DOHH2 (cell line): ENCODE measurements at regions not wholly inside any gene's neighbourhood (a gene's known extent, or its start where the extent isn't known, plus 50 kb on each side); places are given as distances from the start of the nearest gene placed in this dataset.

ENCODE experiments used
- H3F3A ChIP-seq: fragments of 200-600 bp; sonication (generic), shearing (Covaris generic); 2 replicates; pipeline ENCODE4 v1.6.0; 2016; ENCODE audit warnings: antibody characterized with exemption, mild to moderate bottlenecking; ENCODE audit not compliant: control insufficient read depth, insufficient read depth
- H3K27ac ChIP-seq: fragments of 200-600 bp; sonication (generic); 2 replicates; pipeline ENCODE4 v1.5.1; 2014; ENCODE audit warnings: low read depth, mild to moderate bottlenecking, low read length, moderate library complexity
- H3K27me3 ChIP-seq: fragments of 200-600 bp; sonication (generic); 2 replicates; pipeline ENCODE4 v1.6.1; 2014; ENCODE audit warnings: mild to moderate bottlenecking, low read length, mixed read lengths; ENCODE audit not compliant: control insufficient read depth
- H3K36me3 ChIP-seq: fragments of 200-600 bp; sonication (generic); 2 replicates; pipeline ENCODE4 v1.6.1; 2014; ENCODE audit warnings: mild to moderate bottlenecking, low read length, moderate library complexity, mixed read lengths; ENCODE audit not compliant: control insufficient read depth
- H3K4me1 ChIP-seq: fragments of 200-600 bp; sonication (generic); 2 replicates; pipeline ENCODE4 v1.6.1; 2014; ENCODE audit warnings: mild to moderate bottlenecking, low read length, mixed read lengths; ENCODE audit not compliant: control insufficient read depth
- H3K4me2 ChIP-seq: fragments of 200-600 bp; sonication (generic); 2 replicates; pipeline ENCODE4 v1.6.0; 2014; ENCODE audit warnings: mild to moderate bottlenecking, low read length, moderate library complexity
- H3K4me3 ChIP-seq: fragments of 200-600 bp; sonication (generic); 2 replicates; pipeline ENCODE4 v1.5.1; 2014; ENCODE audit warnings: mild to moderate bottlenecking, low read length, mixed read lengths
- H3K79me2 ChIP-seq: fragments of 200-600 bp; sonication (generic); 2 replicates; pipeline ENCODE4 v1.6.1; 2014; ENCODE audit warnings: mild to moderate bottlenecking, low read length, mixed read lengths; ENCODE audit not compliant: control insufficient read depth
- H3K9me2 ChIP-seq: fragments of 200-600 bp; sonication (generic); replicated peaks from 2 replicates; pipeline ENCODE4 v1.6.1; 2014; ENCODE audit warnings: mild to moderate bottlenecking, low read length, mixed read lengths; ENCODE audit not compliant: control insufficient read depth
- H3K9me3 ChIP-seq: fragments of 200-600 bp; sonication (generic); 2 replicates; pipeline ENCODE4 v1.6.1; 2014; ENCODE audit warnings: antibody characterized with exemption, low read length, mixed read lengths; ENCODE audit not compliant: control insufficient read depth, insufficient read depth
- H4K20me1 ChIP-seq: fragments of 200-600 bp; sonication (generic); 2 replicates; pipeline ENCODE4 v1.6.0; 2014; ENCODE audit warnings: low read depth, mild to moderate bottlenecking, antibody characterized with exemption, low read length, moderate library complexity; ENCODE audit not compliant: control insufficient read depth, insufficient read depth
- EZH2phosphoT487 ChIP-seq: fragments of 200-600 bp; sonication (generic); IDR thresholded peaks from 2 replicates; pipeline ENCODE4 v1.6.1; 2017; ENCODE audit warnings: borderline replicate concordance, mild to moderate bottlenecking, antibody characterized with exemption, low read length, moderate library complexity, mixed read lengths
- TF ChIP-seq, protein P1 (sequence below): fragments of 200-600 bp; sonication (generic); IDR thresholded peaks from one replicate; pipeline ENCODE4 v1.5.1; 2014; ENCODE audit warnings: antibody characterized with exemption, mild to moderate bottlenecking, low read depth, low read length; ENCODE audit not compliant: poor library complexity, severe bottlenecking

DNA sequence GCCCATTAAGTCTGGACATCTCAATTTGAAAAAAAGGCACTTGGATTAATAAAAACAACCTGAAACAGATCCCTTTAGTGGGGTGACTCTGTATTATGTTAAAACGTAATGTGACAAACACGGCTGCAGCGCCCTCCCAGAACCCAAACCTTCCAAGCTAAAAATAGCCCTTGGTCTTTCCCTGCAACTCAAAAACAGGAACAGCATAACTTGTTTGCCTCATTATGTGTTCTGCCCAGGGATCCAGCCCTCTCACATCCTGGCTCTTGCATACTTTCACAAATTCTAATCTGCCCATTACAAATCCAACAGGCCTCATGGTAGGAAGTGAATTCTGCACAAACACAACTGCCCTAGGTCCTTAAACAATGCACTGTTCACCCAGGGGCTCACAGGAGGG lies 94.7 kb upstream of the GADD45A start:
- Histone ChIP-seq H3F3A (no peaks in the 10 kb centered on the region), H3K4me1 (no peaks in the 10 kb centered on the region), H3K36me3 (no peaks in the 10 kb centered on the region), H3K79me2 (no peaks in the 10 kb centered on the region), H3K4me3 (no peak overlapping the region), H3K27ac (no peak overlapping the region), H3K9me2 (no peaks in the 10 kb centered on the region), H3K4me2 (no peak overlapping the region), H3K27me3 (no peaks in the 10 kb centered on the region), H3K9me3 (no peaks in the 10 kb centered on the region), H4K20me1 (no peaks in the 10 kb centered on the region)
- no peak for TF ChIP-seq EZH2phosphoT487
- TF ChIP-seq, protein P1, sequence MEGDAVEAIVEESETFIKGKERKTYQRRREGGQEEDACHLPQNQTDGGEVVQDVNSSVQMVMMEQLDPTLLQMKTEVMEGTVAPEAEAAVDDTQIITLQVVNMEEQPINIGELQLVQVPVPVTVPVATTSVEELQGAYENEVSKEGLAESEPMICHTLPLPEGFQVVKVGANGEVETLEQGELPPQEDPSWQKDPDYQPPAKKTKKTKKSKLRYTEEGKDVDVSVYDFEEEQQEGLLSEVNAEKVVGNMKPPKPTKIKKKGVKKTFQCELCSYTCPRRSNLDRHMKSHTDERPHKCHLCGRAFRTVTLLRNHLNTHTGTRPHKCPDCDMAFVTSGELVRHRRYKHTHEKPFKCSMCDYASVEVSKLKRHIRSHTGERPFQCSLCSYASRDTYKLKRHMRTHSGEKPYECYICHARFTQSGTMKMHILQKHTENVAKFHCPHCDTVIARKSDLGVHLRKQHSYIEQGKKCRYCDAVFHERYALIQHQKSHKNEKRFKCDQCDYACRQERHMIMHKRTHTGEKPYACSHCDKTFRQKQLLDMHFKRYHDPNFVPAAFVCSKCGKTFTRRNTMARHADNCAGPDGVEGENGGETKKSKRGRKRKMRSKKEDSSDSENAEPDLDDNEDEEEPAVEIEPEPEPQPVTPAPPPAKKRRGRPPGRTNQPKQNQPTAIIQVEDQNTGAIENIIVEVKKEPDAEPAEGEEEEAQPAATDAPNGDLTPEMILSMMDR: no peak

DNA sequence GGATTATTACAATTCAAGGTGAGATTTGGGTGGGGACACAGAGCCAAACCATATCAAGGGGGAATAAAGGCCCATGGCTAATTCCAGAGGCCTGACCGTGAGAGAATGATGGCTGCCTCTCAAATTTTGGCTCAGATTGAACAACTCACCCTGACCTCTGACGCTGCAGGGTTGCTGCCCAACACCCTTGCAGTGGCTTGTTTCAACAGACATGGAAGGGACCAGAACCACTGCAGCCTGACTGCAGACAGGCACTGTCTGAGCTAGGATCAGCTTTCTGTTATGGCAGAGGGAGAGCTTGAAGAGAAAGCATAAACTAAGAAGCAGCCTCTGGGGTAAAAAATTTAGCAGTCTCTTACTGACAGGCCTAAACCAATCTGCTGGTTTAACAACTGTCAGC lies 90.2 kb upstream of the GADD45A start:
- H3K4me2 ChIP-seq: no peak overlapping the region
- H3K27me3 ChIP-seq: no peaks in the 10 kb centered on the region
- no peaks in the 10 kb centered on the region for H3K36me3 ChIP-seq
- no peak overlapping the region for H3K27ac ChIP-seq
- no peaks in the 10 kb centered on the region for H3K4me1 ChIP-seq
- H3K79me2 ChIP-seq: no peaks in the 10 kb centered on the region
- no peaks in the 10 kb centered on the region for H3K9me2 ChIP-seq
- no peak overlapping the region for H3K4me3 ChIP-seq
- no peaks in the 10 kb centered on the region for H3F3A ChIP-seq
- H3K9me3 ChIP-seq: no peaks in the 10 kb centered on the region
- TF ChIP-seq, protein P1: no peak
- TF ChIP-seq EZH2phosphoT487: no peak
- H4K20me1 ChIP-seq: no peaks in the 10 kb centered on the region

DNA sequence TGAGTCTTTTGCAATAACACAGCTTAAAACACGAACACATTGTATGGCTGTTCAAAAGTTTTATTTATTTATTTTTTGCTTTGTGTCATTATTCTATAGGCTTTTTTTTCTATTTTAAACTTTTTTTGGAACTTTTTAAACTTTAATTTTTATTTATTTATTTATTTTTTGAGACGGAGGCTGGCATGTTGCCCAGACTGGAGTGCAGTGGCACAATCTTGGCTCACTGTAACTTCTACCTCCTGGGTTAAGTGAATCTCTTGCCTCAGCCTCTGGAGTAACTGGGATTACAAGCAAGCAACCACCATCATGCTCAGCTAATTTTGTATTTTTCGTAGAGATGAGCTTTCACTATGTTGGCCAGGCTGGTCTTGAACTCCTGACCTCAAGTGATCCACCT lies 88.3 kb upstream of the GADD45A start:
- Histone ChIP-seq H3K79me2 (no peaks in the 10 kb centered on the region), H3K27me3 (no peaks in the 10 kb centered on the region), H3K36me3 (no peaks in the 10 kb centered on the region), H3K4me1 (no peaks in the 10 kb centered on the region), H3F3A (no peaks in the 10 kb centered on the region), H3K9me3 (no peaks in the 10 kb centered on the region), H3K9me2 (no peaks in the 10 kb centered on the region), H4K20me1 (no peaks in the 10 kb centered on the region), H3K4me3 (no peak overlapping the region), H3K27ac (no peak overlapping the region), H3K4me2 (no peak overlapping the region)
- TF ChIP-seq, protein P1: no peak
- TF ChIP-seq EZH2phosphoT487: no peak

DNA sequence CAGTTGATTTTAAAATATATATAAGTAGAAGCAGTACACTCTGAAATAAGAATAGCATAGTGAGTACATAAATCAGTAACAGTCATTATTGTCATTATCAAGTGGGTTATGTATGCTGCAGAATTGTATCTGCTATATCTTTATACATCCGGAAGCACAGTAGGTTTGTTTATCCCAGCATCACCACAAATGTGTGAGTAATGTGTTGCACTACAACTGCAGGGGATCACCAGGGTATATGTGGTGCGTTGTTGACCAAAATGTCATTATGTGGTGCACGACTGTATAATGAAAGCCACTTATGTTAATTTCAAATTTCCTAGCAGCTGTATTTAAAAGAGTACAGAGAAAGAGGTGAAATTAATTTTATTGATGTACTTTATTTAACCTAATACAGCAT lies 87.7 kb upstream of the GADD45A start:
- Histone ChIP-seq H3K4me3 (no peak overlapping the region), H3K27ac (no peak overlapping the region), H3F3A (no peaks in the 10 kb centered on the region), H3K9me2 (no peaks in the 10 kb centered on the region), H3K27me3 (no peaks in the 10 kb centered on the region), H3K79me2 (no peaks in the 10 kb centered on the region), H3K4me1 (no peaks in the 10 kb centered on the region), H3K36me3 (no peaks in the 10 kb centered on the region), H4K20me1 (no peaks in the 10 kb centered on the region), H3K4me2 (no peak overlapping the region), H3K9me3 (no peaks in the 10 kb centered on the region)
- TF ChIP-seq, protein P1: no peak
- no peak for TF ChIP-seq EZH2phosphoT487
